ENCODE measurements at regions not wholly inside any gene's neighbourhood (a gene's known extent, or its start where the extent isn't known, plus 50 kb on each side); places are given as distances from the start of the nearest gene placed in this dataset.
A peak's percentile ranks its signal among the peaks of the same experiment; 100 is the strongest.

DNA sequence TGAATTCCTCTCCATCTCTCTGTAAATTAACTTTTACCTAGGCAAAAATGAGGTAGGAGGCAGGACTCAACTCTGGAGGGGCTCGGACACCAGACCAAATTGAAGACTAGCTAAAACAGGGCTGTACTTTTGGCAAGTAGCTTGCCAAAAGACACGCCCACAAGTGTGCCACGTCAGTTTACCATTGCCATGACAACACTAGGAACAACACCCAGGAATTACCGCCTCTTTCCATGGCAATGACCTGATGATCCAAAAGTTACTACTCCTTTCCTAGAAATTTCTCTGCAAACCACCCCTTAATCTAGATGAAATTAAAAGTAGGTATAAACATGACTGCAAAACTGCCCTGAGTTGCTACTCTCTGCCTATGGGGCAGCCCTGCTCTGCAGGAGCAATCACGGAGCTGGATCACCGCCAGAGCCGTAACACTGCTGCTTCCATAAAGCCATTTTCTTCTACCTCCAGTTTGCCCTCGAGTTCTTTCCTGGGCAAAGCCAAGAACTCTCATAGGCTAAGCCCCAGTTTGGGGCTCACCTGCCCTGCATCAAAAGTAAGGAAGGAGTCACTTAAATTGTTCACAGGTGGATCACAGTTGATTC lies 66.0 kb upstream of the FAM136A start:
- intact Hi-C loops (cut with DNase I): no loop called here
- no peak overlapping the region for H3K27ac ChIP-seq
- peaks cover 0 to 7% (median 0%) of the 10 kb centered on the region in 12 donors for H3K9me3 ChIP-seq
- no peak for TF ChIP-seq POLR2A (IDR thresholded peaks at IDR 0.05)
- TF ChIP-seq, protein P1, sequence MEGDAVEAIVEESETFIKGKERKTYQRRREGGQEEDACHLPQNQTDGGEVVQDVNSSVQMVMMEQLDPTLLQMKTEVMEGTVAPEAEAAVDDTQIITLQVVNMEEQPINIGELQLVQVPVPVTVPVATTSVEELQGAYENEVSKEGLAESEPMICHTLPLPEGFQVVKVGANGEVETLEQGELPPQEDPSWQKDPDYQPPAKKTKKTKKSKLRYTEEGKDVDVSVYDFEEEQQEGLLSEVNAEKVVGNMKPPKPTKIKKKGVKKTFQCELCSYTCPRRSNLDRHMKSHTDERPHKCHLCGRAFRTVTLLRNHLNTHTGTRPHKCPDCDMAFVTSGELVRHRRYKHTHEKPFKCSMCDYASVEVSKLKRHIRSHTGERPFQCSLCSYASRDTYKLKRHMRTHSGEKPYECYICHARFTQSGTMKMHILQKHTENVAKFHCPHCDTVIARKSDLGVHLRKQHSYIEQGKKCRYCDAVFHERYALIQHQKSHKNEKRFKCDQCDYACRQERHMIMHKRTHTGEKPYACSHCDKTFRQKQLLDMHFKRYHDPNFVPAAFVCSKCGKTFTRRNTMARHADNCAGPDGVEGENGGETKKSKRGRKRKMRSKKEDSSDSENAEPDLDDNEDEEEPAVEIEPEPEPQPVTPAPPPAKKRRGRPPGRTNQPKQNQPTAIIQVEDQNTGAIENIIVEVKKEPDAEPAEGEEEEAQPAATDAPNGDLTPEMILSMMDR (IDR thresholded peaks at IDR 0.05): no peak
- H3K4me1 ChIP-seq: no peaks in the 10 kb centered on the region
- no peaks in the 10 kb centered on the region for H3K27me3 ChIP-seq
- no peaks in the 10 kb centered on the region for H3K36me3 ChIP-seq
- no peak for DNase-seq
- no peak for ATAC-seq
- 57 to 69% (median 62%) methylated on average over 8 of the region's 8 CpGs for WGBS, 4 donors
- H3K4me3 ChIP-seq: no peak overlapping the region

- Histone ChIP-seq H3K4me1 (peaks cover 0 to 6% (median 0%) of the 10 kb centered on the region in 12 donors), H3K9me3 (no peaks in the 10 kb centered on the region), H3K36me3 (no peaks in the 10 kb centered on the region), H3K27ac (no peak overlapping the region), H3K4me3 (no peak overlapping the region), H3K27me3 (no peaks in the 10 kb centered on the region)
- WGBS, 4 donors: 81 to 86% (median 86%) methylated on average over 6 of the region's 6 CpGs
- intact Hi-C loops (cut with DNase I): no loop called here
- no peak for ATAC-seq
- TF ChIP-seq, protein P1 (IDR thresholded peaks at IDR 0.05): no peak
- no peak for DNase-seq
Measured at GRCh38 chr2:70362661-70363060, 60.8 kb upstream of the FAM136A start.

- peaks cover 0 to 12% (median 0%) of the 10 kb centered on the region in 12 donors for H3K4me1 ChIP-seq
- TF ChIP-seq POLR2A (IDR thresholded peaks at IDR 0.05): no peak
- TF ChIP-seq, protein P1 (IDR thresholded peaks at IDR 0.05): no peak
- no peak overlapping the region for H3K4me3 ChIP-seq
- 83 to 86% (median 84%) methylated on average over 3 of the region's 3 CpGs for WGBS, 4 donors
- no peaks in the 10 kb centered on the region for H3K9me3 ChIP-seq
- ATAC-seq (no peak), DNase-seq (no peak)
- H3K27me3 ChIP-seq: no peaks in the 10 kb centered on the region
- H3K36me3 ChIP-seq: no peaks in the 10 kb centered on the region
- intact Hi-C loops (cut with DNase I): no loop called here
- no peak overlapping the region for H3K27ac ChIP-seq
Measured at GRCh38 chr2:70360661-70361270, 58.9 kb upstream of the FAM136A start.

GRCh38 chr2:70357684-70358071 lies 55.8 kb upstream of the FAM136A start:
- Histone ChIP-seq H3K9me3 (no peaks in the 10 kb centered on the region), H3K36me3 (no peaks in the 10 kb centered on the region), H3K4me1 (peaks cover 0 to 12% (median 0%) of the 10 kb centered on the region in 12 donors), H3K27ac (peak overlapping the region in 1 of 12 donors; percentile 29), H3K4me3 (no peak overlapping the region), H3K27me3 (no peaks in the 10 kb centered on the region)
- TF ChIP-seq, protein P1 (IDR thresholded peaks at IDR 0.05): no peak
- TF ChIP-seq POLR2A (IDR thresholded peaks at IDR 0.05): no peak
- intact Hi-C loops (cut with DNase I): no loop called here
- no peak for ATAC-seq
- 37 to 56% (median 46%) methylated on average over 6 of the region's 6 CpGs for WGBS, 4 donors
- no peak for DNase-seq
